H54 (cell line): ENCODE measurements at regions not wholly inside any gene's neighbourhood (a gene's known extent, or its start where the extent isn't known, plus 50 kb on each side); places are given as distances from the start of the nearest gene placed in this dataset.
"Not testable (repeated sequence)": the region's sequence is repeated elsewhere in the genome, so short reads cannot be mapped to it uniquely, and the experiment has no call there.

Source experiments
- DNase-seq: peaks from one replicate; pipeline ENCODE4 v3.0.0; 2011; ENCODE audit warnings: low spot score, mixed read lengths; ENCODE audit not compliant: insufficient read length
- FAIRE-seq: peaks from 3 replicates; lab custom pipeline; 2011; peaks lifted over from hg19 to GRCh38; lab: Jason Lieb, UNC
- POLR2A ChIP-seq: IDR thresholded peaks from 2 replicates; pipeline ENCODE4 v1.6.1; 2011; ENCODE audit warnings: low read depth, mild to moderate bottlenecking, low read length

DNA sequence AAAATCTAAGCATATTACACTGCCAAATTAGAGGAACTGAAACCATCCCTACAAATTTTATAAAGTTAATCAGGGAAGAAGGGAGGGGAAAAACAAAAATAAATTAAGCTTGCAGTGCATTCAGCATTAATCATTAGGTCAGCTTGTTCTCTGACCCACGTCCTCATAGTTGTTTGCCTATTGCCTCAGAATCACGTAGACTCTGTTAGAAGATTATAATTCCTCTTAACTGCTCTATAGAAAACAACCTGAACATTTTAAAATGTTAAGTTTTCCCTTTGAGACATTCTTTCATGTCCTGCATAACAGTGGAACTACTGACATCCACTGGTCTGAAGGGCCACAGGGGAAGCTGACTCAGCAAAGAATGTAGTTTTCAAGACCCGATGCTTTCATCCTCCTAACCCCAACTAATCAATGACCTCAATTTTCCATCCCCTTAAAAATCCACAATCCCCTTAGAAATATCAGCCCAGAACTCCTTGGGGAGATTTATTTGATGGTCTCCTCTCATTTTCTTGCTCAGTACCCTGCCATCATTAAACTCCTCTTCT is 112.4 kb downstream of the FBXO4 start:
- FAIRE-seq = no peak
- TF ChIP-seq POLR2A = no peak
- no peak for DNase-seq

DNA sequence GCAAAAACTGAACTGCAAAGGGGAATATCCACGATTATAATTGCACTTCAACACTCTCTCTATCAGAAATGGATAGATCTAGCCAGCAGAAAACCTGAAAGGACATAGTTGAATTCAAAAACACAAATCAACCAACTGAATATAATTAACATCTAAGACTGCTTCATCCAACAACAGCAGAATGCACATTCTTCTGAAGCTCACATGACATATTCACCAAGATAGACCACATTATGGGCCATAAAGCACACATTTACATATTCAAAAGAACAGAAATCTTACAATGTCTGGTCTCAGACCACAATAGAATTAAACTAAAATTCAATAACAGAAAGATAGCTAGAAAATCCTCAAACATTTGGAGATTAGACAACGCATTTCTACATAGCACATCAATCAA is 118.3 kb downstream of the FBXO4 start:
- DNase-seq (no peak), FAIRE-seq (no peak)
- TF ChIP-seq POLR2A = no peak

DNA sequence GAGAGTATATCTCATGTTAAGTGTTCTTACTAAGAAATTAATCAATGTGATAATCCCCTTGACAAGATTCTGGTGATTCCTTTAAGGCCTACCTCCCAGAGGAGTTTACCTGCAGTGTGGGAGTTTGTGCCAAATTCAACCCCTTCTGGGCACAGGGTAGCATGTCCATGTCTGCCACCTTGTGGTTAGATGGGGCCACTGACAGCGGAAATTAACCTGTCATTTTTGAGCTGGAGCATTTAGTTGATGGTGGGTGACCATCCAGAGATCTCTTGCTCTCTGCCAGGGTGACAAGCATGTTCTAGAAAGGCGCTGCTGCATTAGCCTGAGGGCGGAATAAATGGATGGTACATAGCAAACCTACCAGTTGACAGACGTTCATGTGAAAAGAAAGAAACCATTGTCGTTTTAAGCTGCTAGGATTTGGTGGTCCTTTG is 132.2 kb downstream of the FBXO4 start:
- DNase-seq (peak; percentile 12), FAIRE-seq (peak; percentile 90)
- no peak for TF ChIP-seq POLR2A

DNA sequence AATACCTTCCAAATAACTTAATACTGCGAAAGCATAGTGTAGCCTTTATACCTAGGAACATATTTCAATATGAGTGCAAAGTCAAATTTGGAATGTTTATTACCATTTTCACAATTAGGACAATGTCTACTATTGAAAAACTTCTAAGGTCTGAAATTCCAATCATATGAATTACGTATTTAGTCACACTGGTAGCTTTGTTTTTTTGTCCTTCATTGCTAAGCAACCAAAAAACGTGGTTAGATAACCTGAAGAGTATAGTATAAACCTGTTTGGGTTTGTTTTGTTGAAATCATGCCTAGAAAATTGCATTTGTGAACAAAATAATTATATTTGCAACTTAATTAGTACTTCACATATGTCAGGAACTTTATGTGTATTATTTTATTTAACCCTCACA is 134.2 kb downstream of the FBXO4 start:
- FAIRE-seq = no peak
- TF ChIP-seq POLR2A = no peak
- no peak for DNase-seq

DNA sequence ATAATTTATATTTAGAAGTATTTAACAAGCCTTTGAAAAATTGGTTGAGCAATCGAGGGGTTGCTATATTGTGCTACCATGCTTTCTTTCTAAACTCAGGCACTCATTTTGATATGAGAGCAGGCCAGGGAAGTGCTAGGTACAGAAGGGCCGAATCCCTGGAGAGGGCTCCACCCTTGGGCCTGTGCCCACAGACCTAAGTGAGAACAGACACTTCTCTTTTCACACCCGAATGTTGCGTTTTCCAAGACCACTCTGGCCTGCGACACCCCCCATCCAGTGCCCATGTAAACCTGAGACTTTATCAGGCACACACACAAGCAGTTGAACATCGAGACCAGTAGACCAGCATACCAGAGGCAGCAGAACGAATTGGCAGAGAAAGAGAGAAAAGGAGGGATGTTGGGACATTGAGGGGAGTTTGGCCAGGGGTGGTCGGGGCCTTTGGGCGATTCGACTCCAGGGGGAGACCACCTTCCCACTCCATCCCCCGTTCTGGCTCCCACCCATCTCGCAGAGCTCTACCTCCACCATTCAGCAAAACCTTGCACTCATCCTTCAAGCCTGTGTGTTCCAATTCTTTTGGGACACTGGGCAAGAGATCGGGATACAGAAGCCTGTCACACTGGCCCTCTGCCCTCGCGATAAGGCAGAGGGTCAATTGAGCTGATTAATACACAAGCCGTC is 134.8 kb downstream of the FBXO4 start:
- DNase-seq = no peak
- TF ChIP-seq POLR2A = no peak
- no peak for FAIRE-seq

DNA sequence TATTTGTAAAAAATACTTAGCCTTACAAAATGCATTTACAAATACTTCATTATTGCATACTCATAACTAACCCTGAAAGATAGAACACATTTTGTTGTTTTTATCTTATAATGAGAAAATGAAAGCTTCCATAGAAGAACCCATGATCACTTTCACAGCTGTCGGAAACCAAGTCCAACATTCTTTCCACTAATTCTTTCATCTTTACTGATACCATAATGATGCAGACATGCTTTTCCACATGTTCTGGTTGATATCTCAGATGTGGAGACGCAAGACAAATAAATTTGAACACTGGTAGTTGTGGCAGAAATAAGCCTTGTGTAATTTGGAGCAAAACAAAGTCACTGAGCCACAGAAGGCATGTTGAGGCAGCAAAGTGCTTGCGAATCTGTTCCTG is 136.0 kb downstream of the FBXO4 start:
- DNase-seq (no peak), FAIRE-seq (no peak)
- no peak for TF ChIP-seq POLR2A

DNA sequence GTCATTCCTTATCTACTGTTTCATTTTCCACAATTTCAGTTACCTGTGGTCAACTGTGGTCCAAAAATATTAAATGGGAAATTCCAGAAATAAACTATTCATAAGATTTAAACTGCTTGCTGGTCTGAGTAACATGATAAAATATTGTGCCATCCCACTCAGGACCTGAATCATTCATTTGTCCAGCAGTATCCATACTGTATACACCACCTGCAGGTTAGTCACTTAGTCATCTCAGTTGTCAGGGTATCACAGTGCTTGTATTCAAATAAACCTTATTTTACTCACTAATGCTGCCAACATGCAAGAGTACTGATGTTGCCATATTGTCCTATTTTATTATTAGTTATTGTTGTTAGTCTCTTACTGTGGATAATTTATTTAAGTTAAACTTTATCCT is 139.7 kb downstream of the FBXO4 start:
- FAIRE-seq = no peak
- no peak for DNase-seq
- no peak for TF ChIP-seq POLR2A

DNA sequence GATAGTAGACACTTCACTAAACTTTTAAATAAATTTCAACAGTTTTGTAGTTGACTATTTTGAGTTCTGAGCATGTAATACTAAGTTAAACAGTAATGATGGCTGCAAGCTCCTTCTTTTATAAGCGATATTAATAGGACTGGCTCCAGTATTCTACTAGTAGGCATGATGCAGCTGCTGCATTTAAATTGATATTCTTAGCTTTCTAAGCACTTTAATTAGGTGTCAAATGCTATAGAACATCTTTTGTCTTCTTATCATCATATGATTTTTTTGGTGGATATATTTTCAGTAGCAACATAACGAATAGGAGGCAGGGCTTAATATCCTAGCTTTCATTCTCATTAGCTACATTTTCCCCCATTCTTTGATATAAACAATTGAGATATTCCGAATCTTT is 141.1 kb downstream of the FBXO4 start:
- DNase-seq (no peak), FAIRE-seq (no peak)
- no peak for TF ChIP-seq POLR2A

DNA sequence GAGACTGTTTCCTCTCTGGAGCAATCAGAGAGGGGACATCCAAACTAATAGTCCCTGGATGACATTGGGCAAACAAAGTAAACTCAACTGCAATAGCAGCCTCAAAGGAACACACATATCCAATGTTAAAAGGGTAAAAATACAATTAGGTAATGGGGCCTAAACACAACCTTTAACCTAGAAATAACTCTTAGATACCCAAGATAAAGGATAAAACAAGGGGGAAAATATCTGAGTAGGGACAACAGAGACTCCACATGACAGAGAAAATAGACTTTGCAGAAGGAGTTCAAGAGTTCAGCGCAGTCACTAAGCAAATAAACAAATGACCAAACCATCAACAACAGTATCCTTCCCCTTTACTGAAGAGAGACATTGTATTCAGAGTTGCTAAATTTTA is 149.3 kb downstream of the FBXO4 start:
- no peak for FAIRE-seq
- TF ChIP-seq POLR2A = no peak
- DNase-seq = no peak

DNA sequence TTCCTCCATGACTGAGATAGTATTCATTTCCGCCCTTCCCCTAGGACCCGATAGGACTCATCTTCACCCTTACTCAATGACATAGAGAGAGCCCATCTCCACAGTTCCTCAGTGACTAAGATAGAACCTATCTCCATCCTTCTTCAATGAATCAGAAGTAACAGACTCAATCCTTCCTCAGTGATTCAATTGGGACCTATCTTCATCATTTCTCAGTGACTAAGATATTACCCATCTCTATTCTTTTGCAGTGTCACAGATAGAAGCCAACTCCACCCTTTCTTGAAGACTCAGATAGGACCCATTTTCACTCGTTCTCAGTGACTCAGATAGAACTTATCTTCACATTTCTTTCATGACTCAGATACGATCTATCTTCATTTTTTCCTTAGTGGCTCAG is 164.6 kb downstream of the FBXO4 start:
- no peak for TF ChIP-seq POLR2A
- DNase-seq = no peak
- FAIRE-seq = no peak

DNA sequence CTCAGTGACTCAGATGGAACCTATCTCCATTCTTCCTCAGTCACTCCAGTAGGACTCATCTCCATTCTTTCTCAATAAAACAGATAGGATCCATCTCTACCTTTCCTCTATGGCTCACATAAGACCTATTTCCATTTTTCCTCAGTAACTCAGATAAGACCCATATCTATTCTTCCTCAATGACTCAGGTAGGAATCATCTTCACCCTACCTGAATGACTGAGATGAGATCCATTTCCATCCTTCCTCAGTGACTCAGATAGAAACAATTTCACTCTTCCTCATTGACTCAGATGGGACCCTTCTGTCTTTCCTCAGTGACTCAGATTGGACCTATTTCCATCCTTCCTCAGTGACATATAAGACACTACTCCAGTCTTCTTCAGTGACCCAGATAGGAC is 165.1 kb downstream of the FBXO4 start:
- FAIRE-seq = no peak
- no peak for TF ChIP-seq POLR2A
- DNase-seq = no peak

DNA sequence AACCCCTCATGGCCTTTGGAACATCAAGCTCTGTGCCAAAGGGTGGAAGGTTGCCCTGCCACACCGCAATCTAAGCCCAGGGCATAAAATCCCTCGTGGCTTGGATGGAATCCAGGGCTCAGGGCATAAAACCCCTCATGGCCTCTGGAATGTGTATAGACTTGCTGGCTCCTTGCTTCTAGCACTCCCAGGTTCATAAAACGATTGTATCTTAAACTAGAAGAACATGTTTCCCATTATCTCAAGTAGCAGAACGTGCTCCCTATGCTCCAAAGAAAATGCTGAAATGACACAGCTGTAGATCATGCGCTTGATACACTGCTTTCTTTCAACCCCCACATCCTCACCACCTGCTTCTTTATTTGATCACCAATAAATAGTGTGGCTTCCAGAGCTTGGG is 174.8 kb downstream of the FBXO4 start:
- DNase-seq, FAIRE-seq: not testable (repeated sequence)

DNA sequence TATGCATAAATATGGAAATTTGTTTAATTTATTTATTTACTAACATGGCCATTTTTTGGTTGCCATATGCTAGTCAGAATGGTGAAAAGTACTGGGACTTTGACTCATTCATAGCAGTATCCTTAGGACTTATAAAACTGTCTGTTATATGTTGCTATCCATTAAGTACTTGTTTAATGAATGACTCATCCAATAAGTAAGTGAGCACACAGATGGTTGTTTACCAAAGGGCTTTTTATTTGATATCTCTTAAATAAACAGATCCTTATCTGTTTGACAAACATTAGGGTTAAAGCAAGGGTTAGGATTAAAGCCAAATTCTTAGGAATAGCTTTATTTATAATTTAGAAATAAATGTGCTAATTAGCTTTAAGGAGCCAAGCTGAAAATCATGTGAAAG is 183.4 kb downstream of the FBXO4 start:
- DNase-seq (no peak), FAIRE-seq (no peak)
- no peak for TF ChIP-seq POLR2A

DNA sequence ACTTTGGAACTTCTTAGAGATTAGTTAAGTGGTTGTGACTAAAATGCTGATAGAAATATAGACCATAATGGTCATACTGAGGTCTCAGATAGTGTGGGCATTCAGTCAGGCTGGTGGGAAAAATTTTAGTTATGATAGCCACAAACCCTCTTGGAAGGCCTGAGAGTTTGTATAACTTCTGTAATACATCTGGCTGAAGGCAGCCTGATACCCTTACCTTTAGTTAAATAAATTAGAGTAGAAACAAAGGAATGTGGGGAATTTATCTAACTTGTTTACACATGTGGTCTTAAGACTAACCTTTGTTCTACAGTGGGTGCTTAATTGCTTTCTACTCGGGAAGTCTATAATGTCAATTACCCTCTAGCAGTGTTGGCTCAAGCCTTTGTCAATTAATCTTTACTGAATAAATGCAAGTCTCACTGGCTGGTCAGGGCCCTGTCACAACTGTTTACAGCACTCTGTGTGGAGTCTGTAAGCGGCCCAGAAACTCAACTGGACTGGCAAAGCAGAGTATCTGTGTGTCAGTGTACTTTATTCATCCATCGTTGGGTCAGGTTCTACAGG is 184.0 kb downstream of the FBXO4 start:
- no peak for TF ChIP-seq POLR2A
- no peak for DNase-seq
- no peak for FAIRE-seq

DNA sequence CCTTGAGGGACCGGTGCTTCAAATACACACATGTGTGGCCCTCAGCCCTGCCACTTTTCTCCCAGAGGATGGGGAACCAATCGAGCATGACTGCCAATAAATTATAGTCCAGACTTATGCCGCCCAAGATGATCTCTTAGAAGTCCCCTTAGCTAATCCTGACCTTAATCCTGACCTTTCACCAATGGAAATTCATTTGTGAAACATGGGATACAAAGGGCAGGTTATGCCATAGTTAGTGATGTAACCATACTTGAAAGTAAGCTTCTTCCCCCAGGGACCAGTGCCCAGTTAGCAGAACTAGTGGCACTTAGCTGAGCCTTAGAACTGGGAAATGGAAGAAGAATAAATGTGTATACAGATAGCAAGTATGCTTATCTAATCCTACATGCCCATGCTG is 190.6 kb downstream of the FBXO4 start:
- not testable (repeated sequence) for DNase-seq, FAIRE-seq
